ENCODE measurements at regions not wholly inside any gene's neighbourhood (a gene's known extent, or its start where the extent isn't known, plus 50 kb on each side); places are given as distances from the start of the nearest gene placed in this dataset.

- no peak for TF ChIP-seq CTCF (IDR thresholded peaks at IDR 0.05; ENCODE audit: borderline replicate concordance, extremely low read depth, low read length, poor library complexity, severe bottlenecking)
- TF ChIP-seq EZH2 (IDR thresholded peaks at IDR 0.05; ENCODE audit: borderline replicate concordance, low read depth, low read length, severe bottlenecking), result no peak
Measured at GRCh38 chr5:62133426-62133825, 172.6 kb upstream of the KIF2A start.
